ENCODE measurements at regions not wholly inside any gene's neighbourhood (a gene's known extent, or its start where the extent isn't known, plus 50 kb on each side); places are given as distances from the start of the nearest gene placed in this dataset.
"Not testable (repeated sequence)": the region's sequence is repeated elsewhere in the genome, so short reads cannot be mapped to it uniquely, and the experiment has no call there.

DNA sequence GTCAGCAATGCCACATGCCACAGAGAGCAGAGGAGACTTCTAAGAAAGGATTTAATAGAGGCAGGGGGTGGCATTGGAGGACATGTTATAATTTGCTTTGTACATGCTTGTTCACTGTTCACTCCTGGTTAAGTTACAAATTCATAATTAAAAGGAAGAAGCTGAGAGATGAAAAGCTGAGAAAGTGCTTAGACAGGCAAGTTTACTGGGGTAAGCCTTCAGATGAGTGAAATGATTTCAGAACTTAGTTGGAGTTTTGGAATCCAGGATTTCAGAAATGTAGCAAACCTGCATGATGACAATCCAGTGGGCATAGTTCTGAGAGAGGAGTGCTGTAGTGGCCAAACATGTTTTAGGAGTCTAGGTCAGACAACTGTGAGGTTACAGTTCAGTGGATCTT, 67.3 kb upstream of the FBXO33 start:
- DNase-seq = no peak

- not testable (repeated sequence) for DNase-seq
These were observed 65.4 kb upstream of the FBXO33 start for GRCh38 chr14:39497677-39498076.

DNA sequence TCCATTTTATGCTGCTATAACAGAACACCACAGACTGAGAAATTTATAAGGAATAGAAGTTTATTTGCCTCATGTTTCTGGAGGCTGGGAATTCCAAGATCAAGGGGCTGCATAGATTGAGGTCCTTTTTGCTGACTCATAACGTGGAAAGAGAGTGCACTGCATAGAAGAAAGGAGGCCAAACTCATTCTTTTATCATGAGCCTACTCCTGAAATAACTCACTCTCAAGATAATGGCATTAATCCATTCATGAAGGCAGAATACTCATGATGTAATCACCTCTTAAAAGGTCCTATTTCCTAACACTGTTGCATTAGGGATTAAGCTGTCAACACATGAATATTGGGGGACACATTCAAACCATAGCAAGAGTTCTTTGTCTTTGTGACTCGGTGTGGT, 60.0 kb upstream of the FBXO33 start:
- no peak for DNase-seq

- DNase-seq = no peak
These were observed 58.9 kb upstream of the FBXO33 start for GRCh38 chr14:39491134-39491571.

GRCh38 chr14:39488600-39488999, 56.4 kb upstream of the FBXO33 start:
- DNase-seq = no peak

DNA sequence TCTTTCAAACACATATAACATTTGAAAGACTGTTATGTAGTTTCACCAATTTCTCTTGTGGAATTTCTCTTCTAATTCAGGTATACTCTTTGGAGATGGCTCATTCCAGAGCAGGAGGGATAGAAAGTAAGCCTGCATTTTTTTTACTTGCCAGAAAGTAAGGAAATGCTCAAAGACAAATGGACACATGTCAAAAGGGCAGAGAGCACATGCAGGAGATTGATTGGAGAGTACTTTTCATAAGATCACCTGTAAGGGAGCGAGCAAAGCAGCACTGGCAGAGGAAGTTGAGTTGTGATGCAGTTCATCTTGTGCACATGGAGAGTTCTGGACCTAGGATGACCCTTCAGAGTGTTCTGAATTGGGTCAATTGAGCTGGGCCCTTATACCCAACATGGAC, 51.4 kb upstream of the FBXO33 start:
- no peak for DNase-seq

Data from stimulated activated CD4-positive, alpha-beta T cell treated with anti-CD3 and anti-CD28 coated beads, Interleukin-1b, Interleukin-23, amount 100 ng/mL, for 48 hours (primary cell).